ENCODE measurements at regions not wholly inside any gene's neighbourhood (a gene's known extent, or its start where the extent isn't known, plus 50 kb on each side); places are given as distances from the start of the nearest gene placed in this dataset.

DNA sequence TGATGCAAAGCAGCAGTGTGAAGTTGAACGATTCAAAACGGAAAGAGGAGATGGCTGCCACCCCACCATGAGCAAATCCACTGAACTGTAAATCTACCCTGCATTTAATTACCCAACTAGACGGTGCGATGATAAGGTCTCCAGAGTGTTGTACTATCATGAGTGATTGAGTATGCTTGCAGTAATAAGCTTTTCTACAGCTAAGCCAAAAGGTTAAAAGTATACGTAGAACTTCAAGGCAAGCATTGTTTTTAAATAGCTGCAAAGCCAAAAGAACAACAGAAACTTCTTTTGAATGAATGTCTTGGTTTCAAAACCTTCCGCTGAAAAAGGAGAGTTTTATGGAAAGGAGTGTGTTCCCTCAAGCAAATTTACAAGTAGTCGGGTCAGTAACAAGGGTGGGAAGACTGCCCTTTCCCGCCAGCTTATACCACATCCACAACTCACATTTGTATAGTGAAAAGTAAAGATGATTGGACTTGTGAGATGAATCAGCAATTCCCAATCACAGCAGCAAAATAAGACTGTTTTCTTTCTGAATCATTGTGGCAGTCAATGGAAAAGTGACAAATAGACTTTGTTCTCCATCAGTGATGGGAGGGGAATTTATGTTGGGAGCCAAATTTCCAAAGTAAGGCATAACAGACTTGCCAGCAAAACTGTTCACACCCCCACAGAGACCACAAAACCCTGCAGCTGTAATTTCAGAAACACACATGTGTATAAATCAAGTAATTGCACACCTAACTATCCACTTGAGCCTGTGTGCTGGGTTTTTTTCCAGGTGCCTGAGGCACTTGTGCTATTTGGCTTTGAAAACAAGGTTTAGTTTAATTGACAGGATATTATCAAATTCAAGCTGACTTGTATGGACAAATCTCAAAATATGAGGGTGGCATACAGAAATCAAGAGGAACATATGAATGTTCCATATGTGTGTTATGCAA is 407.7 kb upstream of the GRAMD2B start:
- TF ChIP-seq, protein P1, sequence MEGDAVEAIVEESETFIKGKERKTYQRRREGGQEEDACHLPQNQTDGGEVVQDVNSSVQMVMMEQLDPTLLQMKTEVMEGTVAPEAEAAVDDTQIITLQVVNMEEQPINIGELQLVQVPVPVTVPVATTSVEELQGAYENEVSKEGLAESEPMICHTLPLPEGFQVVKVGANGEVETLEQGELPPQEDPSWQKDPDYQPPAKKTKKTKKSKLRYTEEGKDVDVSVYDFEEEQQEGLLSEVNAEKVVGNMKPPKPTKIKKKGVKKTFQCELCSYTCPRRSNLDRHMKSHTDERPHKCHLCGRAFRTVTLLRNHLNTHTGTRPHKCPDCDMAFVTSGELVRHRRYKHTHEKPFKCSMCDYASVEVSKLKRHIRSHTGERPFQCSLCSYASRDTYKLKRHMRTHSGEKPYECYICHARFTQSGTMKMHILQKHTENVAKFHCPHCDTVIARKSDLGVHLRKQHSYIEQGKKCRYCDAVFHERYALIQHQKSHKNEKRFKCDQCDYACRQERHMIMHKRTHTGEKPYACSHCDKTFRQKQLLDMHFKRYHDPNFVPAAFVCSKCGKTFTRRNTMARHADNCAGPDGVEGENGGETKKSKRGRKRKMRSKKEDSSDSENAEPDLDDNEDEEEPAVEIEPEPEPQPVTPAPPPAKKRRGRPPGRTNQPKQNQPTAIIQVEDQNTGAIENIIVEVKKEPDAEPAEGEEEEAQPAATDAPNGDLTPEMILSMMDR (IDR thresholded peaks at IDR 0.05), result no peak
- TF ChIP-seq POLR2A (IDR thresholded peaks at IDR 0.05), result no peak
